GM21528 (cell line): ENCODE measurements at regions not wholly inside any gene's neighbourhood (a gene's known extent, or its start where the extent isn't known, plus 50 kb on each side); places are given as distances from the start of the nearest gene placed in this dataset.

Experiments used
- ATAC-seq: cut with Tn5 transposase; IDR thresholded peaks from one replicate; pipeline ENCODE4 v1.9.1; 2021; ENCODE audit warnings: mild to moderate bottlenecking, moderate library complexity; ENCODE audit not compliant: unreplicated experiment, low FRiP score

DNA sequence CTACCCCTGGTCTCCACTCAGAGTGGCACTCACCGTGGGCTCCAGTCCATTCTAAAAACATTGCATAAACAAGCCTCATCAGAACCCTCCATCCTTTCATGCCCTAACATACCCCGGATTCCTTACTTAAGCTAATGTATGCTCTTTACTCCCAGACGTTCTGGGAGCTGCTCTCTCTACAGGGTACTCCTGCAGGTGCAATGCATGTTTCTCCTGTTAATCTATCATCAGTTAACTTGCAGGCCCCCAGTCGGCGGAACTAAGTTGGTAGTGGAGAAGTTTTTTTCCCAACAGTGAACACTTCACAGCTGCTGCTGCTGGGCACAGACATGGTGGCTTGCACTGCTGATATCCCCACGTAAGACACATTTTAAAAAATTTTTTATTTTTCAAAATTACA, 161.6 kb upstream of the FAT1 start:
- ATAC-seq = no peak

DNA sequence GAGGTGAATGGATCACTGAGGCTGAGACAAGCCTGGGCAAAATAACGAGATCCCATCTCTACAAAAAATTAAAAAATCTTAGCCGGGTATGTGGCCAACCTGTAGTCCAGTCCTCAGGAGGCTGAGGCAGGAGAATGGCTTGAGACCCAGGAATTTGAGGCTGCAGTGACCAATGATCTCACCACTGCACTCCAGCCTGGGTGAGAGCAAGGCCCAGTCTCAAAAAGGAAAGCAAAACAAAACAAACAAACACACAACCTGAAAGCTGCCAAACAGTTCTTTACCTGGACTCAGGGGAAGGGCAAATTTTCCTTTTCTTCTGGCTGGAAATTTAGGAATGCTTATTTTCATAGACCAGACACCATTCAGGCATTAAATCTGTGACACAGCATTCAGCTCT, 163.1 kb upstream of the FAT1 start:
- no peak for ATAC-seq

DNA sequence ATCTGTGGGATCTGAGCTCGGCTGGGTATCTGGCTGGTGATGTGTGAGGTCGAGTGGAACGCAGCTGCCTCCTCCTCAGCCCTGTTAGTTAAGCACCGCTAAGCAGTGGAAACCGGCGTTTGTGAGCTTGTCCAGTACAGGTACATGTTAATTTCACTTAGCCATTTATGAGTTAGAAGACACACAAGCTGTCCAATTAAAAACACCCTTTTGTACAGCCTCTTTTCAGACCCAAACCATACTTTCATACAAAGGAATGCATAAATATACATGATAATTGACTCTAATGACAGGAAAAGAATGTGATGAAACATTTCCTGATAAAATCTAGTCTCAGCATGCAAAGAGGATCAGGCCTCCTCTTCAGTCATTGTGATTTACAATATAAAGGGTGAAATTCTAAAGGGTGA, 163.6 kb upstream of the FAT1 start:
- no peak for ATAC-seq

DNA sequence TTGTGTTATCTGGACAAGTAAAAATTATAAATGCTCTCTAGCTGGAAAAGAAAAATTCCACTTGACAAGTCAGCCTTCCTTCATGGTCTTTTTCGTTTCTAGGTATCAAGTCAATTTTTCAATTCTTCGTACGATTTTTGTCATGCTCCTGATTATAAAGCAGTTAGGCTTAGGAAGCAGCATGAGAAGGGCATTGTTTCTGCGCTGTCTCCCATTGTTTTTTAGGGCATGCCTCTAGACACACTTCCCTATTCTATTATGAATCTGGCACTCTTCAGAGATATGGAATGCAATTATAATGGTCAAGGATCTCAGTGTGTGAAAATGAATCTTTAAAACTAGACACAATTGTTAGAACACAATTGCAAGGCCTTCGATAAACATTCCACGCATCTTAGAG, 164.1 kb upstream of the FAT1 start:
- no peak for ATAC-seq

DNA sequence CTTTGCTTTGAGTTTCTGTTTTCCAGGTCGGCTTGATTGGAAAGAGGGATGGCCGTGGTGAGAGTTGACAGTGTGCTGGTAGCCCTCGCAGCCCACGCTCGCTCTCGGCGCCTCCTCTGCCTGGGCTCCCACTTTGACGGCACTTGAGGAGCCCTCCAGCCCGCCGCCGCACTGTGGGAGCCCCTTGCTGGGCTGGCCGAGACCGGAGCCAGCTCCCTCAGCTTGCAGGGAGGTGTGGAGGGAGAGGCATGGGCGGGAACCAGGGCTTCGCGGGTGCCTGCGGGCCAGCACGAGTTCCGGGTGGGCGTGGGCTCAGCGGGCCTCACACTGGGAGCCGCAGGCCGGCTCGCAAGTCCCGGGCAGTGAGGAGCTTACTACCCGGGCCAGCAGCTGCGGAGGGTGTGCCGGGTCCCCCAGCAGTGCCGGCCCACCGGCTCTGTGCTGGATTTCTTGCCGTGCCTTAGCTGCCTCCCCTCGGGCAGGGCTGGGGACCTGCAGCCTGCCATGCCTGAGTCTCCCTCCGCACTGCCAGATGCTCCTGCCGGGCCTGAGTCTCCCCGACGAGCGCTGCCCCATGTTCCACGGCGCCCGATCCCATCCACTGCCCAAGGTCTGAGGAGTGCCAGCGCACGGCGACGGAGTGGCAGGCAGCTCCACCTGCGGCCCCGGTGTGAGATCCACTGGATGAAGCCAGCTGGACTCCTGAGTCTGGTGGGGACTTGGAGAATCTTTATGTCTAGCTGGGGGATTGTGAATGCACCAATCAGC, 166.4 kb upstream of the FAT1 start:
- ATAC-seq = no peak

DNA sequence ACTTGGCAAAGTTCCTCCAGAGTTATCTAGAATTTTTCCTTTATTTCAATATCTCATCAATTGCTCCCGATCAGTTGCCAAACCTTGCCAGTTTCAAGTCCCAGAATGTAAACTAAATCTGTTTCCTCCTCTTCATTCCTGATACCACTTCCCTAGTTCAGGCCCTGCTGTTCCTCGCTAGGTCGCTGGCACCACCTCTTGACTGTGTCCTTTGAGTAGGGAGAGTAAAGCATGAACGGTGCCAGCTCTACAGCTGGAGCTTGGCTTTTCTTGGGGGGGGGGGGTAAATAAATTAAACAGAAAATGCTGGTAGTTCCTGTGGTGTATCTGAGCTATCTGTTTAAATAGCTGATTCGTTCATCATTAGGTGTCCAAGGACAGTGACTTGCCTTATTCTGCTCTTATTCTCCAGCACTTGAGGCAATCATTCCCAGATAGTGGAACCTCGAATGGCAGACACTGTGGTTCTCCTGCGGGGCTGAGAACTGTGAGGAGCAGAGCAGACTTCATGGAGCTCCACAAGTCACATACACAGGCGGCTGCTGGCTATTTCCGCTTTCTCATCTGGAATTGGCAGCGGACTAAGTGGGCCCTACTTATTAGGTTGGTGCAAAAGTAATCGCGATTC, 168.3 kb upstream of the FAT1 start:
- ATAC-seq = no peak

DNA sequence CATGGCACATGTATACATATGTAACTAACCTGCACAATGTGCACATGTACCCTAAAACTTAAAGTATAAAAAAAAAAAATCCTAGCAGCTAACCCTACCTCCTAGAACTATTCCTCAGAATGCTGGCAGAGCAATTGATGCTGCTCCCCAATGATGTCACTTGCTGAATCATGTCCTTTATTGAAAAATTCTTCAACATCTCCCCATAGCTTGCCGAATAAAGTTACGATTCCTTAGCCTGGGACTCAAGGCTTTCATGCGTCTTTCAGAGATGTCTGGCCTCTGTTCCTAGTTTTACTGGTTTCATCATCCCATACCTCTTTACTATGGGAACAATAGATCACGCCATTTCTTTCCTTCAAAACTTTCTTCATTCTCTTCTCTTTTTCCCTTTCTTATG, 174.7 kb upstream of the FAT1 start:
- ATAC-seq = no peak

DNA sequence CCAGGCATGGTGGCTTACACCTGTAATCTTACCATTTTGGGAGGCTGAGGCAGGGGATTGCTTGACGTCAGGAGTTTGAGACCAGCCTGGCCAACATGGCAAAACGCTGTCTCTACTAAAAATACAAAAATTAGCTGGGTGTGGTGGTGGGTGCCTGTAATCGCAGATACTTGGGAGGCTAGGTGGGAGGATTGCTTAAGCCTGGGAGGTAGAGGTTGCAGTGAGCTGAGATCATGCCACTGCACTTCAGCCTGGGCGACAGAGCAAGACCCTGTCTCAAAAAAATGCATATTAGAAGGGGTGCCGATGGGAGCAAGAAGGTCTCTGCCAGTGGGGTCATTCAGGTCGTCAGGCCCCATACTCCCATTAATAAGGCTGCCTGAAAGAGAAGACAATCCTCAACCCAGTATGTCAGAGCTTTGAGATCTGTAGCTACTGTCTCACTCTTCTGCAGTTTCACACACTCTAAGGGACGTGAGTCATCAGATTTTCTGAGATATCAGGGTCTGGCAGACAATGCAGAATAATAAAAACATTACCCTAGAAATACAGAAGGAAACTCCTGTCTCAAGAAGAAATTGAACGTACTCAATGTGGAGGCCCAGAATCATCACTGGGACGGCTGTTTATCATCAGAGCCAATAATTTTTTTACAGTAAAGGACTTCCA, 176.7 kb upstream of the FAT1 start:
- ATAC-seq = no peak

DNA sequence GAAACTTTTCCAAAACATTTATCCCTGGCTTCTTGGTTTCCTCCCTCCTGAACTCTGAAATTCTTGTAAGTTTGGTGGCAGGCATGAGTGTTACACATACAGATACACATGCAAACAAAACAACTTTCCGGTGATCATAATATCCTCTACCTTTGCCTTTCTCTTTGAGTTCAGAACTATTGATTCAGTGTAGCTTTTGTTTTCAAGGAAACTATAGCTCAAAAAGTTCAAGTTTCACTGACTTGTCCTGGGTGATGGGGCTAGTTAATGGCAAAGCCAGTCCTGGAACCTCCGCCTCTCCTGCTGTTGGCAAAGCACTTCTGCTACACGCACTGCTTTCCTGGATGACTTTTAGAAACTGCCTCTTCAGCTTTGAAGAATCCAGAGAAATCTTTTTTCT, 177.3 kb upstream of the FAT1 start:
- ATAC-seq = no peak

DNA sequence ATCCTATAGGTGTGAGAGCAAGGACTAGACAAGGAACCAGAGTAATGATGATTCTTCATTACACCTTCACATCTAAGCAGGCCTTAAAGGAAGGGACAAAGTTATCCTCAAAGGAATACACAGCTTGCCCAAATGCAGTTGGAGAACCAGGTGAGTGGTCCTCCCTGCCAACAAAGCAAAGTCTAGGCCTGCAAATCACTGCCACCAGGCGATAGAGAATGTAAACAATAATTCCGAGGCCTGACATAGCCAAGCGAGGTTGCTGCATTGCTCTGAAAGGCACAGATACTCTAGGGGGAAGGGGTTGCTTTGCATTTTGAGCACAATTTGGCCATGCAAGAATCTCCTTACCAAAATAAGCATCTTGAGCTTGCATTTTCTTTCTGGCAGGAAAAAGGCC, 178.2 kb upstream of the FAT1 start:
- no peak for ATAC-seq

DNA sequence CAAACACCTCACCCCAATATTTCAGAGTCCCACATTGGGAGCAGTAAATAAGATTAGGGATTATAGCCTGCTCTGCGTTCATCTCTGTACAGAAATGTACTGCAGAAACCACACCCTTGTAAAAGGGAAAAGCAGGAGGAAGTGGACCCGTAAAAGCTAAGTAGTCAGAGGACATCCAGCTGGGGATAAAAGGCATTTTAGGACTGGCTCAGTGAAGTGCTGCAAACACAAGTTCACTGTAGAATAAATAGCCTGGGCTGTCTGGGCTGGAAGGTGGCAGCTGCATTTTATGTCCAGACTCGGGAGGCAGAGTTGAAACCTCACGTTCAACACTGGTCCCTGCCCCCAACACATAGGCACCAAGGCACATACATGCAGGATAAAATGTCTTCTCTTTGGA, 178.7 kb upstream of the FAT1 start:
- ATAC-seq = no peak

DNA sequence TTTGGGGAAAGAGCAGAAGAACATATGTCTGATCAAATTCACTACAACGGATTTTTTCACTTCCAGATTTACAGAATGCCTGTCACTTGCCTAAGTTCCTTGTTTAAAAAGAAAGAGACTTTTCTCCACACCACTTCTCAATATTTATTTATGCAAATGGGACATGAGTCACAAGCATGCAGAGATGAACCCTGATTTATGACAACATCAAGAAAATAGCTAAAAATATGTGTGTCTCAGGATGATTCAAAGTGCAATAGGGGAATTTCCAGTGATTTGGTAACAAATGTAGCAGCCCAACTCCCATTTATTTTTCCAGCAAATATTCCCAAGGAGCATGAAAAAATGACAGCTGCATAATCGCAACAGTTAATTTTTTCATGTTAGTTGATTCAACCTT, 180.4 kb upstream of the FAT1 start:
- ATAC-seq = no peak

DNA sequence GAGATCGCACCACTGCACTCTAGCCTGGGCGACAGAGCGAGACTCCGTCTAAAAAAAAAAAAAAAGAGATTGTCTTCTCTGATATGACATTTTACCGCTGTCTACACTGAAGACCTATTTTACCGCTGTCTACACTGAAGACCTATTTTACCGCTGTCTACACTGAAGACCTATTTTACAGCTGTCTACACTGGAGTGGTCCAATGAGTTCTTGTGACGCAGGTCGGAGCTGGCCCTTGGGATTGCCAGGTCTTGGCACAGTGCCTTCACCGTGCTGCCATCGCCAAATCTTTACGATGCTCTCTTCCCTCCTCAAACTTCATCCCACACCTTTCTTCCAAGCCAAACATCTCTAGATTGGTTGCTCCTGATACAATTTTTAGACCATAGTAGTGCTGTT, 183.1 kb upstream of the FAT1 start:
- ATAC-seq = no peak

DNA sequence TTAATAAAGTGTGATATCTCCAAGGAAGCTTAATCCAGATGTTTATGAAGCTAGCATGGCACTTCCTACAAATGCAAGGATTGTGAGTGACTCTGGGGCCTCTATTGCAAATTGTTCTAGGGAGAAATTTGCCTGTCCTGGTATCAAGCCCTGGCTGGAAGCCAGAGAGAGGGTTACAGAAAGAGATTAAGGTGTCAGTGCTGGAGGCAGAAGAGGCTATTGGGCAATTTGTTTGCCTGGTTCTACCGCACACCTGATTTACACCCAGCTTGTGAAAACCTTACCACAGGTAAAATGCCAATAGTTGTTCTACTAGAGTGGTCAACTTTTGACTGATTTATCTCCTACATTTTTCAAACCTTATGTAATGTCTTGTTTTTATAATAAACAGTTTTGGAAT, 186.7 kb upstream of the FAT1 start:
- ATAC-seq = no peak

DNA sequence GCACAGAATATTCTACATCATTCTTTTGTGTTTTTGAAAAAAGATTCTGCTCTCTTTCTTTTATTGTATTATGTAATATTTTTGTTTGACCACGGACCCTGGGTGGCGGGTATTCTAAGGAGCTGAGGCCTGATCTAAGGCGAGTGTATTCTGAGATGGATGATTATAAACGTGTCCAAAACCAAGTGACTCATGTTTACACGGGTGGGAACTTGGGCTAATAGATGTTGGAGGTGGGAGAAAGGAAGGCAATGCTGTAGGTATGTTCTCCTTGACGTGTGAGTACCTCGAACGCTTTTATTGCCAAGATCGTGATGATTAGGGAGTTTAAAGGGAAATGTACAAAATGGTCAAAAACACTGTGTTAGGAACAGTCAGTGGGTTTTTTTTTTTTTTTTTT, 188.9 kb upstream of the FAT1 start:
- ATAC-seq = no peak

DNA sequence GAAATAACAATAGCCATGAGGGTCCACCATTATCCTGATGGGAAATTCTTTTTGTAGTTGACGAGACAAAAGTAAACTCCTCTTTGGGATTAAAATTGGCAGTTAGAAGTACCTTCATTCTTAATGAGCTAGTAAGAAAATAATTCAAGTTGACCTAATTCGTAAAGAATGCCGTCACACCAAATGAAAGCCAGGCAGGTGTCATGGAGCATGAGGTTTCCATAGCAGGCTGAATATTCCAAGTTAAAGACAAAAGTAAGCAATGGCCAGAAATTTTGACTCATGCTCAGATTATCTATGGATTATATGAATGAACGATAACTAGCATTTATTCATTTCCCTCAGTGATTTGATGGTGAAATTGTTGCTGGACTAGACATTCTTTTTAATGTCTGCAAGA, 192.2 kb upstream of the FAT1 start:
- no peak for ATAC-seq

DNA sequence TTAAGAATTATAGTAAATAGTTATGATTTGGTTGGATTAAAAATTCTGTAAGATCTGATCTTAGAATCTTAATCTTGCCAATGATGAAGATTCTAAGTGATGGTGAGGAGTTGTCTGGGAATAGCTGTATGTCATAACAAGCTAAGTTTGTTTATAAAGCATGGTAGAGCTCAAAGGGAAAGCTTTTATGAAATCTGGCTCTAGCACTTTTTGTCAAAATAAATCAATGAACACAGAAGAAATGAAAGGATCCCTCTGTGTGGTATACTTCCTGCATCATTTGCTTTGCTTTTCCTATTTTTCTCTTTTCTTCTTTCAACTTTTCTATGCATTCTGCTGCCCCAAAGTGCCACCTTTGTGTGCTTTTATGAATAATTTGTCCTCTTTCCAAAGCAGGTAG, 193.5 kb upstream of the FAT1 start:
- no peak for ATAC-seq

DNA sequence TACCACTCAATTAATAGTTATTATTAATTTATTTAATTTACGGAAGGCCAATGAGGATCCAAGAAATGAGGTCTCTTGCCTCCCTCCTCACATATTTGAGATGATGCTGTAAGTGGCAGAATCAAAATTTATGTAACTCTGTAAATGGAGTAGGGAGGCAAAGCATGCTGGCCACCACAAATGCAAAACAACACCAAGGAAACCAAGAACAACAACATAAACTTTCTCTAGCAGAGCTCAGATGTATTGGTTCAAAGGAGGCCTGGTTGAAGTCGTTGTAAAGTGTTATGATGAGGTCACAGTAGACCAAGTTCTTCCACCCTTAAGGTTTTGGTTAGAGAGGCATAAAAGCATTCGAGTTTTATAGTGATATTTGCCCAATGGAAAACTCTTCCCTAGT, 194.8 kb upstream of the FAT1 start:
- no peak for ATAC-seq

DNA sequence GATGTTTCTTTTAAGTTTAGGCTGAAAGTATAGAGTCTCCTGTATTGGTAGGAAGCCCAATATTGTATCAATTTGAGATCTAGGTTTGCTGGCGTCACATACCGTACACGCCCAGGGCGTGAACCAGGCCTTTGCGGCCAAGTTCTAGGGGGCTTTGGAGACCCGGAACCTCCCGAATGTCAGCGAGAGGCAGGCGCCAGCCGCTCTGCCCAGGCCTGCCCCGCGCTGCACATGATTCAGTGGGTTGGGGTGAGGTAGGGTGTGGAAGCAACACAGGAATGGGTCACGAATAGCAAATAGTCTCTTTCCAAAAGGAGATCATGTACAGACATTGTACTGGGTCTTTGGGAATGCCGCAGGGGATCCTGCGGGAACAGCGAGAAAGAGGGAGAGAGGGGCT, 195.7 kb upstream of the FAT1 start:
- no peak for ATAC-seq

DNA sequence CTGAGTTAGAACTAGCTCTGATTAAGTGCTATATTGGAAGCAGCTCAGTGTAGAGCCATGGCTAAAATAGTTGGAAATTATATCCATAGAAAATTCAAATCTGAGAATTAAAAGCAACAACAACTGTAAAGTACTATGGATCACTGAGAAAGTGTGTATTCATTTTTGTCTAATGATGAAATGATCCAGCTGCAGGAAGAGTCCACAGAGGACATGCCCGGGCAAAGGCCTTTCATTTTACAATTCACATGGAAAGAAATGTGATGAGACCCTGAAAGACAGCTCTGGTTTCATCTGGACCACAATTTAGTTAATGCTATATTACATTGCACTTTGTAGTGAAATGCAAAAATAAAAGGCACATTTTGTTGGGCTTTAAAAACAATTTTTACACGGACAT, 196.8 kb upstream of the FAT1 start:
- ATAC-seq = no peak

DNA sequence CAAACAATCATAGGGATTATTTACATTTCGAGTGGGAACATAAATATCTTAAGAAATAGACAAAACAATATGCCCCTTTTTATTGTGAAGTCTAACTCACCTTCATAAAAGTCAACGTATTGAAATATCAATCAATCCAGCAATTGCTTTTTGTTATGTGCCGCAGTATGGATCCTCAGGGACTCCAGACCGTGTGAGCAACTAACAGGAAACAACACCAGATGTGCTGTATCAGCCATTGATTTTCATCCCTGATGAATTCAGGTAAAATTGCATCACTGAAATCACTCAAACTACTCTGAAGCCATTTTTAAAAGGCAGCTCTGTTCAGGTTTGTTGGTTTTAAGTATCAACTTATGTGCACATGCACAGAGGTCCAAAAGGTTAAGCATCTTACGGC, 197.3 kb upstream of the FAT1 start:
- ATAC-seq = no peak

DNA sequence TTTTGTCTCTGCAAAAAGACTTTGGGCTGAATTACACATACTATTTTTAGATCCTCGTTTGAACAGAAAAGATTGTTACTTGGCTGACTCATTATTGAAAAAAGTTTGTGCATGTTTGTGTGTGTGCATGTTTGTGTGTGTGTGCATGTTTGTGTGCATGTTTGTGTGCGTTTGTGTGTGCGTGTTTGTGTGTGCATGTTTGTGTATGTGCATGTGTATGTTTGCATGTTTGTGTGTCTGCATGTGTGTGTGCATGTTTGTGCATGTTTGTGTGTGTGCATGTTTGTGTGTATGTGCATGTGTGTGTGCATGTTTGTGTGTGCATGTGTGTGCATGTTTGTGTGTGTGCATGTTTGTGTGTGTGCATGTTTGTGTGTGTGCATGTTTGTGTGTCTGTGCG, 201.1 kb upstream of the FAT1 start:
- no peak for ATAC-seq
